ENCODE measurements at regions not wholly inside any gene's neighbourhood (a gene's known extent, or its start where the extent isn't known, plus 50 kb on each side); places are given as distances from the start of the nearest gene placed in this dataset.
"Not testable (repeated sequence)": the region's sequence is repeated elsewhere in the genome, so short reads cannot be mapped to it uniquely, and the experiment has no call there.

GRCh38 chr18:39208729-39209128 lies 1643.1 kb upstream of the CELF4 start:
- DNase-seq, result no peak

DNA sequence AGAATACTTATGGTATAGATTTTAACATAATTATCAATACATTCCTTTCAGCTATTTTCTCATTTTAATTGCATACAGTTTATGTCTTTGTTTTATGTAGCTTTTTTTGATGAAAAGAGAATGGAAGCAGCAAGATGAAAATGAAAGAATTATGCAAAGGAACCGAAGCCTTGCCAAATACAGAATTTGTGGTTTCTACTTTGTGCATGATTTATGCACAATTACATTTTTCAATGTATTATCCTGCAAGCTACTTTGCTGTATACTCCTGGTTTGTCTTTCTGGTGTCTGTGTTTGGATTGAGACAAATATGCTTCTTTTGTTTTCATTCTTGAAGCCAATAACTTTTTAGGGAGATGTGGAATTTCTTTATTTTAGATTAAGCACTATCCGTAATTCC lies 1642.6 kb upstream of the CELF4 start:
- no peak for DNase-seq

- DNase-seq, result not testable (repeated sequence)
These were observed 1641.0 kb upstream of the CELF4 start for GRCh38 chr18:39206398-39207103.

DNA sequence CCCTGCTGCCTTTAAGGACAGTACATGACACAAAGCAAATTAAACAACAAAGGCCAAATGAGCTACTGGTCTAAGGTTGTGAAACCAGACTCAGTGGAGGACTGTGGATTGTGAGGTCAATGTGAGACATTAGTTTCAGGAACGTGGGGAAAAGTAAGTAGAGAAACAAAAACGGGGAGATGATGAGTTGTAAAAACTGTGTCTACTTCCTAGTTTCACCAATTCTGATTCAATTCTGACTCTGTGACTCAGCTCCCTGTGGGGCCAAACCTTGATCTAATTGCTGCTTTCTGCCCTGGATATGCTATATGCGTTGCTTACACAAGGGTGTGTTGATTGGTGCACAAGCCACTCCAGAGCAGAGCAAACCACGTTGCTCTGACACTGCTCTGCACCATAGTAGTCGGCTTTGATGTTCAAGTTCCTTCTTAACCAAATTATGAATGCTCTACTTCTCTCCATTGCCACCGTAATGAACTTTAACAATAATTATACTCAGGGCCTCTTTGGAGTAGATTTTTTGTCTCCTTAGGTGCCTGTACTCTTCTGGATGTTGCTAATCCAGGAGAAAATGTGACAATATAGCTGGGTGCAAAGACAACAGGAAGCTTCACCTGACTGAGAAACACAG lies 1640.1 kb upstream of the CELF4 start:
- DNase-seq, result no peak

DNA sequence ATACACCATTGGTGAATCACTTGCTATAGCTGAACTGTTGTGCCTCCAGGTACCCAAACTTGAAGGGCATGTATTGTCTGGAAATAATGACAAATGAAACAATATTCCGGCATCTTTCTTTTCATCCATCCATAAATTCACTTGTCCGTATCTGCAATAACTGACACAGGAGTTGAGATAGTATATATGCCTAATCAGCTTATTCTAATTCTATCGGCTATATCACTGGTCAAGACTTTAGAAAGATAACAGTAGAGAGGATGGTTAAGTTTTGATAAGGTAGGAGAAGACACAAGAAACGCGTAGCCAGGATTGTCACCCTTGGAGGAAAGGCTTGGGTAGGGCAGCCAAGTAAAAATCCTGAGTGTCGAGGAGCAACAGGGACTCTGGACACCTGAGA lies 1634.6 kb upstream of the CELF4 start:
- DNase-seq, result no peak

- no peak for DNase-seq
These were observed 1633.7 kb upstream of the CELF4 start for GRCh38 chr18:39199231-39199855.

- no peak for DNase-seq
These were observed 1632.8 kb upstream of the CELF4 start for GRCh38 chr18:39198376-39198775.

DNA sequence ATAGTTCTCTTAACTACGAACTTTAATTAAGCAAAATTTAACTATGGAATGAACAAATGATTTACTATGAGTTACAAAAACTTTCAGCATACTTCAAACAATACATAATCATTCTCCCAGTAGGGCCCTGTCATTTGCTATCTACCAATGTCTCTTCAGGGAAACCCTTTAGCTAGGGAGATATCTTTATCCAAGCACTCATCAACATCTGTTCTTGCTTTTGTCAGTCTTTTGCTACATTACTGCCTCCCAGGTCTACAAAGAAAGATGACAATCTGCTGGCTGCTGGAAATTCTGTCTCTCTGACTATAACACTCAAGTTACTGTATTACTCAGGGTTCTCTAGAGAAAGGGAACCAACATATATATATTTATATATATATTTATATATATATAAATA lies 1626.3 kb upstream of the CELF4 start:
- DNase-seq, result no peak

DNA sequence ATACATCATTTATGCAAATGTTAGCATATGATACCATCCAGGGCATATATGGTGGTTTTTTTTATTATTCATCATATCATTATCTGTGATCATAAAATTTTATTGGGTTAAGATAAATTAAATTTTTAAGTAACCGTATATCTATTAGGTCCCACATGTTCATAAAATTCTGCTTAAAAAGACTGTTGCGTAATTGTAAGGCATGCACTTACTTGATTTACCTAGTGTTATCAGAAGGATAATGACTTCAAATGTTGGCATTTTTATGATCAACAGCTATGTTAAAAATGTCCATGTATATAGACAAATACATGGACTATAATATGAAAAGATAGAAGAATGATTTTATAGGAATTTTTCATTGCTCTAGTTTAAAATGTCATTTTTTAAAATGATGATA lies 1625.5 kb upstream of the CELF4 start:
- DNase-seq, result no peak

GRCh38 chr18:39190508-39190907 lies 1624.9 kb upstream of the CELF4 start:
- DNase-seq, result no peak

DNA sequence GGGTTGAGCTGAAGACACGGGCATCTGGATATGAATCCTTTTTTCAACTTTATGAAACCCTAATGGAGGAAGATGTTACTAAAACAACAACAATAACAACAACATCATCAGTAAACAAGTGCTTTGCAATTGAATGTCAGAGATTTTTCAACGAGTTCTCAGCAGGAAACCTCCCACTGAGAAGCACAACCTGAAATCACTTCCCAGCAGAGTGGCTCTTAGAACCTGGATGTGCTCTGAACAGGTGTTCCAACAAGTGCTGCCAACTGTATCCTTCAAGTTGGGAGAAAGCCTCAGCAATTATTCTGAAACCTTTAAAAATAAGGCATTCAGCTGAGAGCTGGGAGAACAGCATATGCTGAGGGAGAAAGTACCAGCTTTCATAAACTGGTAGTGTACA lies 1622.7 kb upstream of the CELF4 start:
- peak; percentile 47 for DNase-seq

DNA sequence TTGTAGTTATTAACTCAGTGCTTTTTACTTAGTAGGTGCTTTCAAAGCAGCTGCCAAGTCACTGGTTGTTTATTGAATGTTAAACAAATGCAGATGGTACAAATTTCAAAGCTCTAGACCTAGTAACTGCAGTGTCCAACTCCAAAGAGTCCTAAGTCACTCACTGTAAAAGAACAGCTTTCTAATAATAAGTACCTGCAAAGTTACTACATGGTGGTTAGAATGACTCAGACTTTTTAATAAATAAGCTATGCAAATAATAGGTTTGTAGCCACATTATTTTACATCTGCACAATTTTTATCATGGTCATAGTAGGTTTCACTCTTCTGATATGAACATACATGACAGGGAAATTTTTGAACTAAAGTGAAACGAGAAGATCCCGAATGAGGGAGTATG lies 1620.4 kb upstream of the CELF4 start:
- no peak for DNase-seq

DNA sequence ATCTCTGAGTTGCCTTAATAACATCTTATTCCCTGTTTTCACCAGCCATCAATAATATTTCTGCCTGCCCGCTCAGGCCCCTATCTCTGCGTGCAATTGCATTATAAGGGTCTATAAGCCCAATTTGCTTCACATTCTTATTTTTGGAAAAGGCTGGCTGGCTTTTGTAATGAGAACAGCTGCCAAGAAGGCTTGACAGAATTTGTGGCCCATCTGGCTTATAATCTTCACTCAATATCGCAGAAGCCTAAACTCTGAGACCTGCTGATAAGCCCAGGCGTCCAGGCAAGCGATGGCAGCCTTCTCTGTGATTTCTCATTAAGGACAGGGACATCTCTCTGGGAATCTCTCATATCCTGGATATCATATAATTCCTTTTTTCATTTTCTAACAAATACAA lies 1618.6 kb upstream of the CELF4 start:
- DNase-seq, result no peak

DNA sequence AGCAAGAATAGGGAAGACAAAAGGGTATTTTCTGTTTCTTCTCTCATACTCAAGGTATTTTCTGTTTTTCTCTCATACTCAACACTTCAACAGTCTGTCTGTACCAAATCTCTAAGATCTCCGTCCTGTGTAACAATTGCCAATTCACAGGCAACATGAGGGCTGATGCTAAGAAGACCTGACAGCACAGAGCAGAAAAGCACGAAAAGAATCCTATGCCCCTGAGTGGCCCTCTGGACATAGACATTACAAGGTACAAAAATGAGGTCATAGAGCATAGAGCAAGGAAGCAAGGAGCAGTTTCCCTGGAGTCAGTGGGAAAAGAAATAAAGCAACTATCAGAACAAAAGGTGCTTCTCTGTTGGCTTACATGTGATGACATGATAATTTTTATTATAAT lies 1612.6 kb upstream of the CELF4 start:
- DNase-seq, result no peak

DNA sequence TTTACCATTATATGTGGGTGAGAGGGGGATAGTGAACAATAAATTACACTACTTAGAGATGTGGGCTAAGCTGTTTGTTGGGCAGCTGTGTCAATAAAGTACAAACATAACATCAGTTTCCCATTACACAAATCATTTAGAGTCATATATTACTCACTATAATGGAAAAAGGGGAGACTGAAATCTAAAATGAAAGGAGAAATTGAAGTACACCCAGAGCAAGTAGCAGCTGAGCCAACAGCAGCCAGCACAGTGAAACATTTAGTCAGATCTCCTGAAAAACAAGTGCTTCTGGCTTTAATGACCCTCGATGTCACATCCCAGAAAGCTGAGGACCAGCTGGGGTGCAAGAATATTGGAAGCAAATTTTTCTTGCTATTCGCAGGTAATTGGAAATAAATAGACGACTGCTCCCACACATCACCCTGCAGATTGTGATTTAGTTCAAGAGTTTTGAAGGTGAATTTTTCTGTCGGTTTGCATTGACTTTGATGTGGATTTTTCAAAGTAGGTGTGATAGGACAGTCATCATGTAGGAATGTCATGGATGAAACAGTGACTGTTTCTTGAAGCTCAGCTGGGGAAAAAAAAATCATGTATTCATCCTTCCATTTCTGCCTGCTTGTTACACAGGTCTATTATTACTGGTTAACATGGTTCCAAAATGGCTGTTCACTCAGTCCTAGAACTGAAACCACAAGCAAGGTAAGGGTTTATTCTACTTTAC lies 1607.3 kb upstream of the CELF4 start:
- DNase-seq, result peak; percentile 98

GRCh38 chr18:39168723-39169122 lies 1603.1 kb upstream of the CELF4 start:
- no peak for DNase-seq

DNA sequence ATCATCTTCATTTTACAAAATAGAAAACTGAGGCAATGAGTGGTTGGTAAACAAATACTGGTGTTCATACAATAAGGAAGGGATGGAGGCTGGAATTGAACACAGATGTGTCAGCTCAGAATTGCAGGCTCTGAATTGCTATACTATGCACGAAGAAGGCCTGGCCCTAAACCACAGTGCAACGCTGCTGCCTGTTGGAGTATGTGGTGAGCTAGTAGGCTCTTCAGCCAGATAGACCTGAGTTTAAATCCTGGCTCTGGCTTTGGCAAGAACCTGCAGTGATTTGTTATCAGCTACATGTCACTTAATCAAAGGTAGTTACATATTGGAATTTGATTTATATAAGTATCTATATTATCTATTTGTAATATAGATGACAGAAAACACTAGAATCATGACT lies 1602.4 kb upstream of the CELF4 start:
- DNase-seq, result peak; percentile 22

- DNase-seq, result no peak
These were observed 1601.2 kb upstream of the CELF4 start for GRCh38 chr18:39166776-39167175.

DNA sequence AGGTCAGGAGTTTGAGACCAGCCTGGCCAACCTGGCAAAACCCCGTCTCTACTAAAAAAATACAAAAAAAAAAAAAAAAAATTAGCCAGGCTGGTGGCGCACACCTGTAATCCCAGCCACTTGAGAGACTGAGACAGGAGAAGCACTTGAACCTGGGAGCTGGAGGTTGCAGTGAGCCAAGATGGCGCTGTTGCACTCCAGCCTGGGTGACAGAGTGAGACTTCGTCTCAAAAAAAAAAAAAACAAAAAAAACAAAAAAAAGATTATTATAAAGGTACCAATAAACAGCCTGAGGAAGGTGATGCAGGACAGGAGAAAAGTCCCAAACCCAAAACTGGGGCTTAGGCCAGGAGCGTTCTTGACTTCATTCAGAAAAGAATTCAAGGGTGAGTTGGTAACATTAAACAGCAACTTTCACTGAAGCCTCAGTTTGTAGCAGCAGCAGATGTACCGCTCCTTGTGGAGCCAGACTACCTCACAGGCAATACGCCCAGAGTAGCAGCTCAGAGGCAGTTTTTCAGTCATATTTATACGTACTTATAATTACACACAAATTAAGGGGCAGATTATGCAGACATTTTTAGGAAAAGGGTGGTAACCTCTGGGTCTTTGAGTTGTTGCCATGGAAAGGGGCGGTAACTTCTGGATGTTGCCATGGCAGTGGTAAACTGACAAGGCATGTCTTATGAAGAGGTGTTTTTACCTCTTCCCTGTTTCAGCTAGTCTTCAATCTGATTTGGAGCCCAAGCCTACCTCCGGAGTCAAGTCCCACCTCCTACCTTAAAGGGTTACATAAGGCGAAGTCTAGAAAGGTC lies 1596.6 kb upstream of the CELF4 start:
- no peak for DNase-seq

DNA sequence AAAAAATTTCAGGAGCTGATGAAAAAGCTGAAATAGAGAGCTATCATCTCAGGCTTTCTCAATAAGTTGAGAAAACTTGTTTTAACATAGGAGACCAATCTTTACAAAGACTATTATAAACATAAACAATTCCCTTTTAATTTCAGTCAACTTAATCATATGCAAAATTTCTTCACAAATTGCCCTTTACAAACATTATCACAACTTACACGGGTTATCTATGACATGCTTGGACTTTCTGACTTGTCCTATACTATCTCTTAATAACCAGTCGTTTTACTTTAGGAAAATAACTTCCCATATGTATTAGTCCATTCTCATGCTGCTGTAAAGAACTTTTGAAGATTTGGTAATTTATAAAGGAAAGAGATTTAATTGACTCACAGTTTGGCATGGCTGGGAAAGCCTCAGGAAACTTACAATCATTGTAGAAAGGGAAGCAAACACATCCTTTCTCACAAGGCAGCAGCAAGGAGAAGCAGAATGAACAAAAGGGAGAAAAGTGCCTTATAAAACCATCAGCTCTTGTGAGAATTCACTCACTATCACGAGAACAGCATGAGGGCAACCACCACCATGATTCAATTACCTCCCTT lies 1583.7 kb upstream of the CELF4 start:
- DNase-seq, result no peak

DNA sequence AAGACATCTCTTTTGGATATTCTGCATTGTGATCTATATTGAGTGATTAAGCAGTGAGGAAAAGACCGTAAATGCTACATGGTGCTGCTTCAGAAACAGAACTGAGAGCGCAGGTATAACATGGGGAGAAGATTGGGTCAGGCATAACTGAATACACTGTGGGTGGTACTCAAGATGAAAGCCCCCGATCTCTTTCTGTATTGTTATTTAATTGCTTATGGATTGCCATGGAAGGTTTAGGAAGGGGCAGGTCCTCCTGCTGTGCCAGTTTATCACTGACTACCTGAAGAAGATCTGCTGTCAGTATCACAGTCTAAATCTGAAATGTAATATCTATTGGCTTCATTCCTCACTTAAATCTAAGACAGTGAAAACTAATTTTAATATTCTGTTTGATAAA lies 1568.7 kb upstream of the CELF4 start:
- no peak for DNase-seq

DNA sequence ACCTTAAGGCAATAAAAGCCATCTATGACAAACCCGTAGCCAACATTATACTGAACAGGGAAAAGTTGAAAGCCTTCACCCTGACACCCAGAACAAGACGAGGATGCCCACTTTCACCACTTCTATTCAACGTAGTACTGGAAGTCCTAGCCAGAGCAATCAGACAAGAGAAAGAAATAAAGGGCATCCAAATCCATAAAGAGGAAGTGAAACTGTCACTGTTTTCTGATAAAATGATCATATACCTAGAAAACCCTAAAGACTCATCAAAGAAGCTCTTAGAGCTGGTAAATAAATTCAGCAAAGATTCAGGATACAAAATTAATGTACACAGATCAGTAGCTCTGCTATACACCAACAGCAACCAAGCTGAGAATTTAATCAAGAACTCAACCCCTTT lies 1561.9 kb upstream of the CELF4 start:
- DNase-seq, result not testable (repeated sequence)

DNA sequence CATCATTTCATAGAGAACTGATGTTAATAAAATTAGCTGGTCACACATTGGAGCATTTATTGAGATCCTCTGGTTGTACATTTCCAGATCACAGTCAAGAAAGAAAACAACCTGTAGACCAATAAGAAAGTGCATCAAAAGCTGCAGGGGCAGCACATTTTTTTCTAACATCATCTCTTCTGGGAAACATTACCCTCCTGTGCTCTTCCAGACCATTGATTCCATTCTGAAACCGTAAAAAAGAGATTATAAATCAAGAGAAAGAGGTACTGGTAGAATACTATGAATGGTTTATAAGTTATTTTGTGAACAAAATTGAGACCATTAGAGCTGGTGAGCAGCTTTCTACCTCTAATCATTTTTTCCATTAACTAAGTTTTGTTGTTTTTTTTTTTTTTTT lies 1548.2 kb upstream of the CELF4 start:
- DNase-seq, result no peak

All from NCI-H1092 treated with DMSO at 0.1 percent for 48 hours (cell line).